ENCODE measurements at regions not wholly inside any gene's neighbourhood (a gene's known extent, or its start where the extent isn't known, plus 50 kb on each side); places are given as distances from the start of the nearest gene placed in this dataset.
A peak's percentile ranks its signal among the peaks of the same experiment; 100 is the strongest.
"Not testable (repeated sequence)": the region's sequence is repeated elsewhere in the genome, so short reads cannot be mapped to it uniquely, and the experiment has no call there.

- DNase-seq (ENCODE audit: low read depth): no peak
- in situ Hi-C loops (cut with HindIII; ENCODE audit: low pct_unique_long_range_greater_than_20kb, low sequenced_read_pairs): no loop called here
Observed at GRCh38 chr2:194557993-194558392, 1099.0 kb upstream of the SLC39A10 start.

- in situ Hi-C loops (cut with HindIII; ENCODE audit: low pct_unique_long_range_greater_than_20kb, low sequenced_read_pairs): no loop called here
- DNase-seq (ENCODE audit: low read depth): no peak
Observed at GRCh38 chr2:194556629-194557028, 1100.4 kb upstream of the SLC39A10 start.

GRCh38 chr2:194553980-194554379 lies 1103.0 kb upstream of the SLC39A10 start:
- in situ Hi-C loops (cut with HindIII; ENCODE audit: low pct_unique_long_range_greater_than_20kb, low sequenced_read_pairs): no loop called here
- no peak for DNase-seq (ENCODE audit: low read depth)

- in situ Hi-C loops (cut with HindIII; ENCODE audit: low pct_unique_long_range_greater_than_20kb, low sequenced_read_pairs): no loop called here
- no peak for DNase-seq (ENCODE audit: low read depth)
Observed at GRCh38 chr2:194550702-194551101, 1106.3 kb upstream of the SLC39A10 start.

GRCh38 chr2:194549387-194549786 lies 1107.6 kb upstream of the SLC39A10 start:
- in situ Hi-C loops (cut with HindIII; ENCODE audit: low pct_unique_long_range_greater_than_20kb, low sequenced_read_pairs): no loop called here
- DNase-seq (ENCODE audit: low read depth): no peak

- in situ Hi-C loops (cut with HindIII; ENCODE audit: low pct_unique_long_range_greater_than_20kb, low sequenced_read_pairs): no loop called here
- DNase-seq (ENCODE audit: low read depth): peak; percentile 20
Observed at GRCh38 chr2:194545978-194546377, 1111.0 kb upstream of the SLC39A10 start.

- in situ Hi-C loops (cut with HindIII; ENCODE audit: low pct_unique_long_range_greater_than_20kb, low sequenced_read_pairs): no loop called here
- no peak for DNase-seq (ENCODE audit: low read depth)
Observed at GRCh38 chr2:194539425-194539824, 1117.6 kb upstream of the SLC39A10 start.

GRCh38 chr2:194526121-194526520 lies 1130.9 kb upstream of the SLC39A10 start:
- no peak for DNase-seq (ENCODE audit: low read depth)
- in situ Hi-C loops (cut with HindIII; ENCODE audit: low pct_unique_long_range_greater_than_20kb, low sequenced_read_pairs): no loop called here

GRCh38 chr2:194514281-194514680 lies 1142.7 kb upstream of the SLC39A10 start:
- in situ Hi-C loops (cut with HindIII; ENCODE audit: low pct_unique_long_range_greater_than_20kb, low sequenced_read_pairs): no loop called here
- DNase-seq (ENCODE audit: low read depth): no peak

- in situ Hi-C loops (cut with HindIII; ENCODE audit: low pct_unique_long_range_greater_than_20kb, low sequenced_read_pairs); DNase-seq (ENCODE audit: low read depth): not testable (repeated sequence)
Observed at GRCh38 chr2:194511070-194511469, 1146.0 kb upstream of the SLC39A10 start.

- in situ Hi-C loops (cut with HindIII; ENCODE audit: low pct_unique_long_range_greater_than_20kb, low sequenced_read_pairs); DNase-seq (ENCODE audit: low read depth): not testable (repeated sequence)
Observed at GRCh38 chr2:194504876-194505275, 1152.2 kb upstream of the SLC39A10 start.

- no peak for DNase-seq (ENCODE audit: low read depth)
Observed at GRCh38 chr2:194495046-194495445, 1162.0 kb upstream of the SLC39A10 start.

GRCh38 chr2:194494401-194494800 lies 1162.6 kb upstream of the SLC39A10 start:
- in situ Hi-C loops (cut with HindIII; ENCODE audit: low pct_unique_long_range_greater_than_20kb, low sequenced_read_pairs): no loop called here

More at GRCh38 chr2:194495046-194495445, 1162.0 kb upstream of the SLC39A10 start:
- in situ Hi-C loops (cut with HindIII; ENCODE audit: low pct_unique_long_range_greater_than_20kb, low sequenced_read_pairs): no loop called here

GRCh38 chr2:194491409-194492115 lies 1165.5 kb upstream of the SLC39A10 start:
- in situ Hi-C loops (cut with HindIII; ENCODE audit: low pct_unique_long_range_greater_than_20kb, low sequenced_read_pairs): no loop called here
- DNase-seq (ENCODE audit: low read depth): no peak

More at GRCh38 chr2:194494401-194494800, 1162.6 kb upstream of the SLC39A10 start:
- DNase-seq (ENCODE audit: low read depth): no peak

GRCh38 chr2:194486326-194486725 lies 1170.7 kb upstream of the SLC39A10 start:
- in situ Hi-C loops (cut with HindIII; ENCODE audit: low pct_unique_long_range_greater_than_20kb, low sequenced_read_pairs): no loop called here
- DNase-seq (ENCODE audit: low read depth): no peak

GRCh38 chr2:194483041-194483440 lies 1174.0 kb upstream of the SLC39A10 start:
- in situ Hi-C loops (cut with HindIII; ENCODE audit: low pct_unique_long_range_greater_than_20kb, low sequenced_read_pairs): no loop called here
- DNase-seq (ENCODE audit: low read depth): no peak

- DNase-seq (ENCODE audit: low read depth): no peak
- in situ Hi-C loops (cut with HindIII; ENCODE audit: low pct_unique_long_range_greater_than_20kb, low sequenced_read_pairs): no loop called here
Observed at GRCh38 chr2:194465641-194466040, 1191.4 kb upstream of the SLC39A10 start.

GRCh38 chr2:194464964-194465638 lies 1191.9 kb upstream of the SLC39A10 start:
- DNase-seq (ENCODE audit: low read depth): no peak
- in situ Hi-C loops (cut with HindIII; ENCODE audit: low pct_unique_long_range_greater_than_20kb, low sequenced_read_pairs): no loop called here

GRCh38 chr2:194462883-194463282 lies 1194.1 kb upstream of the SLC39A10 start:
- in situ Hi-C loops (cut with HindIII; ENCODE audit: low pct_unique_long_range_greater_than_20kb, low sequenced_read_pairs); DNase-seq (ENCODE audit: low read depth): not testable (repeated sequence)

GRCh38 chr2:194455358-194455757 lies 1201.7 kb upstream of the SLC39A10 start:
- DNase-seq (ENCODE audit: low read depth): no peak
- in situ Hi-C loops (cut with HindIII; ENCODE audit: low pct_unique_long_range_greater_than_20kb, low sequenced_read_pairs): no loop called here

Data from Caki2 (cell line).